Suprapubic skin (tissue), 4 donors: ENCODE measurements at regions not wholly inside any gene's neighbourhood (a gene's known extent, or its start where the extent isn't known, plus 50 kb on each side); places are given as distances from the start of the nearest gene placed in this dataset.

Experiments used
- EP300 ChIP-seq: sonication (generic); formaldehyde crosslinking; IDR thresholded peaks from one replicate; pipeline ENCODE4 v1.6.1; 2017; ENCODE audit warnings: antibody characterized with exemption
- POLR2A ChIP-seq, 2 donors: fragments of 450-650 bp; IDR thresholded peaks; one replicate each; pipeline ENCODE4 v1.6.1; 2017; ENCODE audit warnings: antibody characterized with exemption in 2 of 2, mild to moderate bottlenecking in 2 of 2, moderate library complexity in 2 of 2
- POLR2AphosphoS5 ChIP-seq, 3 donors: sonication (generic); formaldehyde crosslinking; IDR thresholded peaks; one replicate each; pipeline ENCODE4 v1.6.1; 2017; ENCODE audit warnings: antibody characterized with exemption in 3 of 3
- TF ChIP-seq, protein P1 (sequence below), 2 donors: fragments of 200-600 bp in 1 of 2; fragments of 450-650 bp in 1 of 2; sonication (generic) in 1 of 2; IDR thresholded peaks; one replicate each; pipeline ENCODE4 v1.5.1; 2016 to 2019; ENCODE audit warnings: antibody characterized with exemption in 2 of 2, mild to moderate bottlenecking in 1 of 2, moderate library complexity in 1 of 2

GRCh38 chr13:110032969-110033368, 246.6 kb upstream of the IRS2 start:
- TF ChIP-seq POLR2A (IDR thresholded peaks at IDR 0.05) (no peak), POLR2AphosphoS5 (IDR thresholded peaks at IDR 0.05) (no peak), EP300 (no peak)
- TF ChIP-seq, protein P1, sequence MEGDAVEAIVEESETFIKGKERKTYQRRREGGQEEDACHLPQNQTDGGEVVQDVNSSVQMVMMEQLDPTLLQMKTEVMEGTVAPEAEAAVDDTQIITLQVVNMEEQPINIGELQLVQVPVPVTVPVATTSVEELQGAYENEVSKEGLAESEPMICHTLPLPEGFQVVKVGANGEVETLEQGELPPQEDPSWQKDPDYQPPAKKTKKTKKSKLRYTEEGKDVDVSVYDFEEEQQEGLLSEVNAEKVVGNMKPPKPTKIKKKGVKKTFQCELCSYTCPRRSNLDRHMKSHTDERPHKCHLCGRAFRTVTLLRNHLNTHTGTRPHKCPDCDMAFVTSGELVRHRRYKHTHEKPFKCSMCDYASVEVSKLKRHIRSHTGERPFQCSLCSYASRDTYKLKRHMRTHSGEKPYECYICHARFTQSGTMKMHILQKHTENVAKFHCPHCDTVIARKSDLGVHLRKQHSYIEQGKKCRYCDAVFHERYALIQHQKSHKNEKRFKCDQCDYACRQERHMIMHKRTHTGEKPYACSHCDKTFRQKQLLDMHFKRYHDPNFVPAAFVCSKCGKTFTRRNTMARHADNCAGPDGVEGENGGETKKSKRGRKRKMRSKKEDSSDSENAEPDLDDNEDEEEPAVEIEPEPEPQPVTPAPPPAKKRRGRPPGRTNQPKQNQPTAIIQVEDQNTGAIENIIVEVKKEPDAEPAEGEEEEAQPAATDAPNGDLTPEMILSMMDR (IDR thresholded peaks at IDR 0.05), result no peak
